Loucy (cell line): ENCODE measurements at regions not wholly inside any gene's neighbourhood (a gene's known extent, or its start where the extent isn't known, plus 50 kb on each side); places are given as distances from the start of the nearest gene placed in this dataset.

Experiments
- H2AFZ ChIP-seq: fragments of 200-600 bp; sonication (generic); 2 replicates; pipeline ENCODE4 v1.6.0; 2016; ENCODE audit warnings: antibody characterized with exemption, mild to moderate bottlenecking, low read length, moderate library complexity
- H3F3A ChIP-seq: fragments of 200-600 bp; 2 replicates; pipeline ENCODE4 v1.6.0; 2016; ENCODE audit warnings: antibody characterized with exemption, low read depth, mild to moderate bottlenecking
- H3K27me3 ChIP-seq: fragments of 200-600 bp; sonication (generic); 2 replicates; pipeline ENCODE4 v1.6.1; 2014; ENCODE audit warnings: low read length, mild to moderate bottlenecking; ENCODE audit not compliant: insufficient read depth, poor library complexity, severe bottlenecking
- H3K36me3 ChIP-seq: fragments of 200-600 bp; sonication (generic); 2 replicates; pipeline ENCODE4 v1.6.1; 2016; ENCODE audit warnings: low read length; ENCODE audit not compliant: insufficient read depth
- H3K4me1 ChIP-seq: fragments of 200-600 bp; sonication (generic); 2 replicates; pipeline ENCODE4 v1.5.1; 2014; ENCODE audit warnings: low read length, mild to moderate bottlenecking; ENCODE audit not compliant: insufficient read depth, poor library complexity, severe bottlenecking
- H3K4me2 ChIP-seq: fragments of 200-600 bp; sonication (generic); 2 replicates; pipeline ENCODE4 v1.6.0; 2014; ENCODE audit warnings: antibody characterized with exemption, low read length, low read depth, mild to moderate bottlenecking; ENCODE audit not compliant: poor library complexity, severe bottlenecking
- H3K4me3 ChIP-seq: fragments of 200-600 bp; sonication (generic); 2 replicates; pipeline ENCODE4 v1.5.1; 2014; ENCODE audit warnings: low read length, mild to moderate bottlenecking, mixed read lengths; ENCODE audit not compliant: poor library complexity, severe bottlenecking
- H3K79me2 ChIP-seq: fragments of 200-600 bp; sonication (generic); 2 replicates; pipeline ENCODE4 v1.6.1; 2014; ENCODE audit warnings: low read length; ENCODE audit not compliant: insufficient read depth
- H3K9ac ChIP-seq: fragments of 200-600 bp; sonication (generic); 2 replicates; pipeline ENCODE4 v1.6.0; 2014; ENCODE audit warnings: mild to moderate bottlenecking, low read depth, low read length, moderate library complexity; ENCODE audit not compliant: poor library complexity, severe bottlenecking
- H3K9me2 ChIP-seq: fragments of 200-600 bp; sonication (generic); replicated peaks from 2 replicates; pipeline ENCODE4 v1.6.1; 2016; ENCODE audit warnings: low read depth, low read length, mixed read lengths
- H3K9me3 ChIP-seq: fragments of 200-600 bp; sonication (generic); 2 replicates; pipeline ENCODE4 v1.6.1; 2014; ENCODE audit warnings: mild to moderate bottlenecking, antibody characterized with exemption, low read length, low read depth; ENCODE audit not compliant: insufficient read depth
- H4K20me1 ChIP-seq: fragments of 200-600 bp; sonication (generic); 2 replicates; pipeline ENCODE4 v1.6.0; 2014; ENCODE audit warnings: antibody characterized with exemption, low read length, mild to moderate bottlenecking; ENCODE audit not compliant: insufficient read depth, poor library complexity, severe bottlenecking
- CTCF ChIP-seq: fragments of 200-600 bp; sonication (generic); conservative IDR thresholded peaks from 2 replicates; pipeline ENCODE4 v1.5.1; 2014; ENCODE audit warnings: mild to moderate bottlenecking, antibody characterized with exemption, low read length
- EZH2phosphoT487 ChIP-seq: fragments of 200-600 bp; IDR thresholded peaks from 2 replicates; pipeline ENCODE4 v1.6.1; 2018; ENCODE audit warnings: antibody characterized with exemption, mild to moderate bottlenecking, moderate library complexity, borderline replicate concordance

- Histone ChIP-seq H3K9me2 (no peaks in the 10 kb centered on the region), H2AFZ (no peak overlapping the region), H3K9me3 (peaks cover 8% of the 10 kb centered on the region; the same call in 1 of the 2 replicates), H3K9ac (no peak overlapping the region), H3K4me3 (no peak overlapping the region), H3K4me2 (no peak overlapping the region), H3F3A (no peaks in the 10 kb centered on the region), H3K27me3 (no peaks in the 10 kb centered on the region), H4K20me1 (no peaks in the 10 kb centered on the region), H3K79me2 (no peaks in the 10 kb centered on the region), H3K4me1 (no peaks in the 10 kb centered on the region), H3K36me3 (no peaks in the 10 kb centered on the region)
- no peak for TF ChIP-seq EZH2phosphoT487
- TF ChIP-seq CTCF = no peak
Measured at GRCh38 chr5:34550247-34550646, 105.9 kb upstream of the RAI14 start.

GRCh38 chr5:34550964-34551363, 105.2 kb upstream of the RAI14 start:
- Histone ChIP-seq H3K4me2 (no peak overlapping the region), H2AFZ (no peak overlapping the region), H4K20me1 (no peaks in the 10 kb centered on the region), H3F3A (no peaks in the 10 kb centered on the region), H3K79me2 (no peaks in the 10 kb centered on the region), H3K36me3 (no peaks in the 10 kb centered on the region), H3K27me3 (no peaks in the 10 kb centered on the region), H3K4me1 (no peaks in the 10 kb centered on the region), H3K9me2 (no peaks in the 10 kb centered on the region), H3K9ac (no peak overlapping the region), H3K9me3 (peaks cover 8% of the 10 kb centered on the region; the same call in 1 of the 2 replicates), H3K4me3 (no peak overlapping the region)
- TF ChIP-seq CTCF = no peak
- no peak for TF ChIP-seq EZH2phosphoT487

GRCh38 chr5:34551911-34552433, 104.2 kb upstream of the RAI14 start:
- peaks cover 8% of the 10 kb centered on the region; the same call in 1 of the 2 replicates for H3K9me3 ChIP-seq
- no peaks in the 10 kb centered on the region for H3F3A ChIP-seq
- no peaks in the 10 kb centered on the region for H3K36me3 ChIP-seq
- no peaks in the 10 kb centered on the region for H3K4me1 ChIP-seq
- TF ChIP-seq EZH2phosphoT487 (no peak), CTCF (no peak)
- H3K4me2 ChIP-seq = no peak overlapping the region
- no peaks in the 10 kb centered on the region for H3K9me2 ChIP-seq
- no peak overlapping the region for H3K4me3 ChIP-seq
- H3K79me2 ChIP-seq = no peaks in the 10 kb centered on the region
- H2AFZ ChIP-seq = no peak overlapping the region
- H3K9ac ChIP-seq = no peak overlapping the region
- H3K27me3 ChIP-seq = no peaks in the 10 kb centered on the region
- H4K20me1 ChIP-seq = no peaks in the 10 kb centered on the region
